ENCODE measurements at regions not wholly inside any gene's neighbourhood (a gene's known extent, or its start where the extent isn't known, plus 50 kb on each side); places are given as distances from the start of the nearest gene placed in this dataset.
"Not testable (repeated sequence)": the region's sequence is repeated elsewhere in the genome, so short reads cannot be mapped to it uniquely, and the experiment has no call there.

DNA sequence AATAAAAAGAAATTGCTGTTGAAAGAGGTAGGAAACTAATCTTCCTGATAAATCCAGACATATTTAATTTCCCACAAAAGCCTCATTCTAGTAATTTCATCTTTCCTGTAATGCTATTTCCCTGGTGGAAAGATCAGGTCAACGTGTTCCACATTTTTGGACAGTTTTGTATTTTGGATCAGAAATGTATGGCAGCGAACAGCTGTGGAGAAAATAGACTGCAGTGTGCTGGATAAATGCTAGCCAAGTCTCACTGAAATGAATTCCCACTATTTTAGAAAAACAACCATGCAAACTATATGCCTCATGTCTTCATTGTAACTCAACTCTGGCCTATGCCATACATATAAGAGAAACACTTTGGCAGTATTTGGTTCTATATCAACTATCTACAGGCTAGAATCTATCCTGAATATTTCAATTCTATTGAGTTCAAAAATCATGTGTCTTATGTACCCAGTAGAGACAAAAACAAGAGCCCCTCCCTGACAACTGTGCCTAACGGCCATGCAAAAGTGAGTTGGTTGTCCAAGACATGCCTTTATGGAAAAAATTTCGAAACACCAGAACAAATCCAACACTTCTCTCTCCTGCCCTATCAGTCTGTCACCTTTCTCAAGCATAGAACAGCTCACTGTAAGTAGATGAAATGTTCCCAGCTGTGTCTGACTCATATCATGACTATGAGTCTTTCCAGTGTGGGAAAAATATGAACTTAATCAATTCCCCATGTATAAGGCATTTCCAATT, 191.3 kb upstream of the NREP start:
- DNase-seq (ENCODE audit: insufficient read length, low spot score) = no peak
- FAIRE-seq = no peak

DNA sequence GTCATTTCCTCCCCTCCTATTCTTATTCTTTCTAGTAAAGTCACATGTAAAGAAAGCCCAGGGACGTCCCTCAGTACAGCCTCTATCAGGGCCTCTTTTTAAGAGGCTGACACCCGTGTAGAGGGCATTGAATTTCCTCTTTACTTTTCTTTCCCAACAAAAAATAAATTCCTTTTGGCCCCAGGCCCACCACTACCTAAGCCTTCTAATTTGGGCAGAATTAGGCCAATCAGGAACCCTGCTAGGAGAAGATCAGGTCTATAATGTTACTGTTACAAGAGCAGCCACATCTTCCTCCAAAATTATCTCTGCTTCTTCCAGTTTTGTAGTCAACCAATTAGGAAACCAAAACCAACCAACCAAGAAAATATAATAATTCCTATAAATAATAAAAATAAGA, 189.6 kb upstream of the NREP start:
- no peak for FAIRE-seq
- no peak for DNase-seq (ENCODE audit: insufficient read length, low spot score)

DNA sequence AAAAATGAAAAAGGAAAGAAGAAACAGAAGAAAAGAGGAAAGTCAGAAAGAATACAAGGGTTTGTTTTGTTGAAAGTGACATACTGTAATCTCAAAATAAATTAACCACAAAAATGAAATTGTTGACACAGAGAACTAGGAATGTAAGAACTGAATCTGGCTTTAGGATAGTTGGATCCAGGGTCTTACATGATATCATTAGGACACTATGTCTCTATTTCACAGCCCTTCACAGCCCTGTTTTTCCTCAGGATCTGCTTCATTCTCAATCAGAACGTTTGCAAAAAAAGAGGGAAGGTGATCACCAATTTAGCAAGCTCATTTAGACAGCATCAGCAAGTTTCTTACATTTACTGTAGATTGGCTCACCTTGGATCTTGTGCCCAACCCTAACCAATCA, 188.5 kb upstream of the NREP start:
- DNase-seq (ENCODE audit: insufficient read length, low spot score) (no peak), FAIRE-seq (no peak)

DNA sequence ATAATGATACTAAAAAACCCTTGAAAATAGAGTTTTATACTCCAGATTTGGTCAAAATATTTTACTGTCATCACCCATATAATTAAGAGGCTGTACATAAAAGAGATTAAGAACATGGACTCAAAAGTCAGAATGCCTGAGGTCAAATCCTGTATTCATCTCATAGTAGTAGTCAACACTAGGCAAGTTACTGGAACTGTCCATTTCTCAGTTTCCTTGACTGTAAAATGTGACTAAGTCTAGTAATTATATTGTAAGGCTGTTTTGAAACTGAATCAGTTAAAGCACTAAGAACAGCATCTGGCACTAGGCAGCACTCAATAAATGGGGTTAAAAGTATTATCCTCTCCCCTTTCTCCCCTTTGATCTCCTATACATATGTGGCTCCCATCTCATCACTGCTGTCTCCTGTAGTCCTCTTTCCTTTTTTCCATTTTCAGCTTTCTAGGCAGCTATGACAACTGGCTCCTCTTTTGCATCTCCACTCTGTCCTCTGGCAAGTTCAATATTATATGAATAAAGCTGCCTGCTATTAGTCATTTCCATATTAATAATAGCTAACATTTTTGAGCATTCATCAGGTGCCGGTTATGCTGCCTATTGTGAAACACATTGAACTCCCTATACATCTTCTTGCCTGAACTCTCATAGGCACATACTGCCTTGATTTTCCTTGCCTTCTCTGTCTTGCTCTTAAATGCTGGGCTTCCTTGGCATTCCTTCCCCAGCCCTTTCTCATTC, 185.8 kb upstream of the NREP start:
- no peak for DNase-seq (ENCODE audit: insufficient read length, low spot score)

DNA sequence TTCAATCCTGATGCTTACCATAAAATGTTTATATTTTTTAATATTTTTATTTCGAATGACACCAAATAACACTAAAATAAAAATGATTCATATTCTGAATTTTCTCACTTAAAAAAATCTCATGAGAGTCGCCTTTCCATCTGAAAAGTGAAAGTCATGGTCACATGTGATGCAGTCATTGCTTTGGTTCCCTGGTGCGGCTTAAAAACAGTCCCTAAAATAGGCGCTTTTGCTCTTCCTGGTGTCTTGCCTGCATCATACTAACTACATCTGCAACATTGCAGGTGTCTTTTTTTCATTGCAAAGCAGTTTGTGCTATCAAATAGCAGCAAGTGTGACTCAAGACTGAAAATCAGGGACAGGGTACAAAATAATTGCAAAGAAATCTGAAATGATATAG, 185.2 kb upstream of the NREP start:
- FAIRE-seq (no peak), DNase-seq (ENCODE audit: insufficient read length, low spot score) (no peak)

More for the DNA sequence above, 185.8 kb upstream of the NREP start:
- no peak for FAIRE-seq

DNA sequence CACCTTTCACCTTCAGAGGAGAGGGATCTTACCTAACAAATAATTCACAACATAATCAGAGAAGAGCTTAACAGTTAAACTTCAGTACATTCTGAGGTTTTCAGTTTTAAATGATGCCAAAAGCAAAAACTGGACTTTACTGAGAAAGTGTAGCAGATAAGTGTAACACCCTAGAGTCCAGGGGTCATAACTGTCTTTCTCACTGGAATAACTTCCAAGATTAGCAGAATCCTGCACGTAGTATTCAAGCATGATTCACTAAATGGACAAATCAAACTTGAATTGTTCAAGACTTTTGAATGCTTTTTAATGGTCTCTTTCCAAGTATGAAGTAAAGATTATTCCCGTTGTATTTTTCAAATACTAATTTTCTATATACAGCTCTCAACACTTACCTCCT, 180.1 kb upstream of the NREP start:
- FAIRE-seq (no peak), DNase-seq (ENCODE audit: insufficient read length, low spot score) (no peak)

DNA sequence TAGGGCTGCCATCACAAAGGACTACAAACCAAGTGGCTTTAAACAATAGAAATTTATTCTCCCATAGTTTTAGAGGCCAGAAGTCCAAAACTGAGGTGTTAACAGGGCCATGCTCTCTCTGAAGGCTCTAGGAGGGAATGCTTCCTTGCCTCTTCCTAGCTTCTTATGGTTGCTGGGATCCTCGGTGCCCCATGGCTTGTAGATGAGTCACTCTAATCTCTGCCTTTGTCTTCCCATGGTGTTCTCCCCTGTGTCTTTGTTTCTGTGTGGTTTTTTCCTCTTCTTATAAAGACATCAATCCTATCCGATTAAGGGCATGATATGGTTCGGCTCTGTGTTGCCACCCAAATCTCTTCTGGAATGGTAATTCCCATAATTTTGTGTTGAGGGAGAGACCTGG, 178.8 kb upstream of the NREP start:
- DNase-seq (ENCODE audit: insufficient read length, low spot score) = no peak
- FAIRE-seq = no peak

DNA sequence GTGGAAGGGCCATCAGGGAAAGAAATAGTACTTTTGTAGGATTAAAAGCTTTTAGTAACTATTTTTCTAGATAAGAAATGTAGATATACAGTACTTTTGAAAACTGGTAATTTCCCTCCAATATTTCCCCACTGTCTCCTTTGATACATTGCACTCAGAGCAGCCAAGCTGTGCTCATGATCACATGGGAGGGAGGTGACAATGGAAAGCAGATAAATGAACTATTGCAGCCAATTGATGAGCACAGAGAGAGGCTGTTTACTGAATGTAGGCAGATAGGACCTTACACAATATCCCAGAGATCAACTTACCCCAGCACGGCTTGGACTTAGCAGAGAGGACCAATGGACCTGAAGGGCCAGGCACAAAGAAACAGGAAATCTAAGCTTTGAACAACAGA, 178.0 kb upstream of the NREP start:
- no peak for DNase-seq (ENCODE audit: insufficient read length, low spot score)
- no peak for FAIRE-seq

DNA sequence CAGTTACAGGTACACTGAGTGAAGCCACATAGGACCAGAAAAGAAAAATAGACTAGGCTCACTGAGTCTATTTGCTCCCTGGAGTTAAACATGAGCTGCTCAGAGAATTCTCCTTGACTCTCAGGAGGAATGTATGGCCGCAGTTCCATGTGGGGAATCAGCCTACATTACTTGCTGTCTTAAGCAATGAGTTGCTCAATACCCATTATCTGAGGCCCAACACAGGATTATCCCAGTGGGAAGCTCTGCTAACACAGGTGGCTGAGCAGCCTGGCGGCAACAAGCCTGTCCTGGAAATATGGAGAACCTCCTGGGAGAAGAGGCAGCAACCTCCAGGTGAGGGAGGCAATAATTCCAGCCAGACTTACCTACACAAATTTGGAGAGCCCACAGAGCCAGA, 177.5 kb upstream of the NREP start:
- DNase-seq (ENCODE audit: insufficient read length, low spot score) (no peak), FAIRE-seq (no peak)

DNA sequence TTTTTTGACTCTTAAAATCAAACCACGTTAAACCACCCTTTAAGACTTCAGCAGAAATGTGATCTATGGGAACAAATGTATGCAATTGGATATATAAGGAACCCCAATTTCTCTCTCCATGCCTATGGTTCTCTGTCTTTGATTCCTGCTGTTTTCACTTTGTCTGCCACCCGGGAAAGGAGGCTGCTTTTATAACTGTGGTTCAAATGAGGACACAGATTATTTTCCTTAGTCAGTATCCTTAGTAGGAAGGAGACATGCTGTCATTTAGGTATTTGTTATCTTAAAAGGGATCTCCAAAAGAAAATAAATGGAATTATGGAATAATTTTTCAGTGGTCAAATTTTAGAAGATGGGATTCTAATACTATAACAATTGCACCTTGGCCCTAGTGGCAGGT, 176.1 kb upstream of the NREP start:
- no peak for FAIRE-seq
- DNase-seq (ENCODE audit: insufficient read length, low spot score) = no peak

DNA sequence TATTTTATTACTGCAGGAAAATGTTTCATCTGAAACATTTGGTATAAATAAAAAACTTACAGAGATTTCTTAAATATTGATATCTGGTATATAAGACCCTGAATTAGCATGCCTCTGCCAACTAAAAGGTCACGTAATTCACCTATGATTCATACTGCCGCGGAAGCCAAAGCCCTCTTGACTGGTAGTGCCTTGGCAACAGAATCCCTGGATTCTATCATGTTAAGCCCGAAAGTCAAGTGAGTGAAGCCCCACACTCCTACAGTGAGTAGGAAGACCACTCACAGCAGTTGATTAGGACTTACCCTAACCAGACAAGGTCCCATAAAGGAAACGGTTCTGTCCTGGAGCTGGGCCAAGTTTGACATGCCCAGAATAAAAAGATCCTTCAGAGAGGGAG, 175.6 kb upstream of the NREP start:
- DNase-seq (ENCODE audit: insufficient read length, low spot score) (no peak), FAIRE-seq (no peak)

DNA sequence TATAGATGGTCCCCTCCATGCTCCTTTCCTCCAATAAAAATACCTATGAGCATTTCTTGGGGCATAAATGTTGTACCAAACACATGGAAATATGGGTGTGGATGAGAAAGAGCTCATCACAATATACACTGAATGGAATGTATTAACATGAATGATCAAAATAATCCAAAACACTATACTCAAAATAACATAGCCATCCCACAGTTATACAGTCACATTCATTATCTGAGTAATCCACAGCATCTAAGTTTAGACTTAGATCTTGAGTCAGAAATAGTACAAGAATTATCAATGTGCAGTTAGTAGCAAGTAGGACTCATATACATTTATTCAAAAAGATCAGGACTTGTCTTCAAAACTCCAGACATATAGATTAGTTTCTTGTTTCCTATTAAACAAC, 175.2 kb upstream of the NREP start:
- FAIRE-seq (no peak), DNase-seq (ENCODE audit: insufficient read length, low spot score) (no peak)

DNA sequence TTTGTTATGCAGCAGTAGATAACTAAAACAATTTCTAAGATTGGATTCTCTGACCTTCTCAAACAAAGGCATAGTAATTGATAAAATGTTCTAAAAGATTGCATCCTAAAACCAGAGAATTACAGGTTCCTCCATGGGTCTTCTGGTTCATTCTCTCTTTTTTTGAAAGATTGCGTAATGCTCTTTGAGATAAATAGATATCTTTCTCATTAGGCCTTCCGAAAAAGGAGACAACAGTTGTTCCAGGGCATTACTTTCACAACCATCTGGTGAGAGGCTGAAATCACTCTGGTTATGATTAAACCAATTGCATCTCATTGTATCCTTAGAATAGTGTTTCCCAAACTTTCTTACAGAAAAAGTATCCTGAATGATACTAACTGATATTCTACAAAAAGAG, 174.7 kb upstream of the NREP start:
- FAIRE-seq = no peak
- DNase-seq (ENCODE audit: insufficient read length, low spot score) = no peak

DNA sequence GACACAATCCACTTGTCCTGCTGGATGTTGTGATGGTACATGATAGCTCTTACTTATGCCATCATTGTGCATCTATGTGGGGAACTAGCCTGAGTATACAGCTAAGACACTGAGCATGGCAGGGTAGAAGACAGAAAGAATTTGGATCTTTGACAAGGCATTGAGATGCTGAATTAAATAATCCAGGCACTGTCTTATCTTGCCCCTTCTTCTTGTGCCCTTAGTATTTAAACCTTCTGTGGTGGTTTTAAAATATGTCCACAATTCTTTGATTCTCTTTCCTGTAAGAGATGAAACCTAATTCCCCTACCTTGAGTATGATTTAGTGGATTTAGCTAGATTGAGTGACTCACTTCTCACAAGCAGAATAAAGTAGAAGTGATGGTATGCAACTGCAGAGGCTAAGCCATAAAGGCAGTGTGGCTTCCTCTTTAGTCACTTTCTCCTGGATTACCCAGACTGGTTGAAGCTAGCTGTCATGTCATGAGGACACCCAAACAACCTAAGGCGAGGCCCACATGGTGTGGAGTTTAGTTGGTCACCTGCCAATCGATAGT, 174.0 kb upstream of the NREP start:
- FAIRE-seq (no peak), DNase-seq (ENCODE audit: insufficient read length, low spot score) (no peak)

DNA sequence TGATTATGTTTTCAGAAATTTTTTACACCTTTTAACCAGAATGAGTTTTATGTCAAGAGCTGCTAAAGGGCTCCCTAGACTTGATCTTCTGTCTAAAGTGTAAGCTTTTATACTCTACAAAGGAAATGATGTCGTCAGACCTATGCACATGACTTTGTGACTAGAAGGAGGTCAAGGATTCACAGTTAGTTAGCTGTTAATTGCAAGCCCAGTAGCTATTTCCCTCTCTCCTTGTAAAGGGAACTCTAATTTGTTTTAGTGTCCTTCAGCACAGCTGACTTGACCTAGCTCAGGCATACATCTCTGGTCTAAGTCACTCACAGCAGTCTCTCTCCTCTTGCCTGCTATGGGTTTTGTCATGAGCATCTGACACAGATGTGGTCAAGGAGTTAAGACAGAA, 173.5 kb upstream of the NREP start:
- FAIRE-seq = no peak
- DNase-seq (ENCODE audit: insufficient read length, low spot score) = no peak

DNA sequence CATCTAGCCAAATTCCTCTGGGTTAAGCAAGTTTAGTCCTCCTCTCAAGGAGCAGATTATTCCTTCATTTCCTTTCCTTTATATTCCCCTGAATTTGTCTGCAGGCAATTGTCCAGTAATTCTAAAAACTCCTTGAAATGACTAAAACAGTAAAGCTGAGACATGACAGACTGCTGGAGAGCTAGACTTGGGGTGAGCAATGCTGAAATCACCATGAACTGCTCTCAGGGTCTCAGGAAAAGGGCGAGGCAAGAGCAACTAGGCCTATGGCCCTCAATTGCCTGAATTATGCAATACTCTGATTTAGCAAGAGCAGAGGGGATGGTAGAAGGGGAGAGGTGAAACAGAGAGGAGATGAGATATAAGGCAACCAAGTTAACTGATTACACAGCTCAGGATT, 172.9 kb upstream of the NREP start:
- DNase-seq (ENCODE audit: insufficient read length, low spot score) (no peak), FAIRE-seq (no peak)

DNA sequence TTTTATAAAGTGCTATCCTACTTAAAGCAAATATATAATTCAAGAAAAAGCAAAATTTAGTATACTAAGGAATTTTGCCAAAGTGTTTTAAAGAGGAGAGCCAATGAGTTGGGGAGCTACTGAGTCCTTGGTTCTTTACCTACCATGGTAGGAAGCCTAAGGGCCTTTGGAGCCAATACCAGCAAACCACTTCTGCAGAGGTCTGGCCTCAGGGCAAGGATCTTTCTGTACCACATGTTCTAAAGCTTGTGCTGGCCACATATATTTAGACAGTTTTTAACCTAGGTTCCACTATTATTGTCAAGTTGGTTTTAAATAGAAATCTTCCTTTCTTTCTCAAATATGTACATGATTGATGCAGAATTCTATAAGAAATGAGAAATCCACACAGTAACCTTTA, 172.3 kb upstream of the NREP start:
- FAIRE-seq = no peak
- no peak for DNase-seq (ENCODE audit: insufficient read length, low spot score)

DNA sequence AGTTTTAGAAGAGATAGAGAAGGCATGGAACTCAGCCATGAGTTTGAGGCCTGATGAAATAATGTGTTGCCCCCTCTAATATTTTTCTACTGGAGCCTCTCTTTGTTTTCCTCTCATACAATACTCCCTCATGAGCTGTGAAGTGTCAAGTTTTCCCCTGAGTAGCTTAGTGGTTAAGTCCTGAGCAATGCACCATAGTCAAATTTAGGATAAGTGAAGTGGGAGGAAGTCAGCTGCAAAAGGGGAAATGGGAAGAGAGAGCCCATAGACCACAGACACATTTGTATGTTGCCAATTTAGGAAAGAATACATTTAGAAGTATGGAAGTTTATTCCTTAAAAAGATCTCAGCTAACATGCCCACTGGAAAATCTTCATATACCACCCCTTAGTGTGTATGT, 171.5 kb upstream of the NREP start:
- FAIRE-seq = no peak
- DNase-seq (ENCODE audit: insufficient read length, low spot score) = no peak

DNA sequence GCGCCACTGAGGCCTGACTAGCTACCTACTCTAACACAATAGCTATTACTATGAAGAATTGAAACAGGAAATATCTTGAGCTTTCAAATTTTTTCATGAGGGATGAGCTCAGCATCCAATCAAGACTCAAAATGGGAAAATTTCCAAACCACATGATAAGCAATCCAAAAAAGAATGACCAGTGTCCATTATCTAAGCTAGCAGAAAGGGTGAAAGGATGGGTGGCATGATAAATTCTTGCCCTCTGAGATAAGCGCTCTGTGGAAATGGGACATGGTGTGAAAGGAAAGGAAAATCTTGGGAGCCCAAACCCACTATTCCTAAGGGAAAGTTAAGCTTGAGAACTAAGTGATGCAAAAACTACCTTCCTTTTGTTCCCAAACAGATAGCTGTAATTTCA, 170.2 kb upstream of the NREP start:
- DNase-seq (ENCODE audit: insufficient read length, low spot score) (no peak), FAIRE-seq (no peak)

DNA sequence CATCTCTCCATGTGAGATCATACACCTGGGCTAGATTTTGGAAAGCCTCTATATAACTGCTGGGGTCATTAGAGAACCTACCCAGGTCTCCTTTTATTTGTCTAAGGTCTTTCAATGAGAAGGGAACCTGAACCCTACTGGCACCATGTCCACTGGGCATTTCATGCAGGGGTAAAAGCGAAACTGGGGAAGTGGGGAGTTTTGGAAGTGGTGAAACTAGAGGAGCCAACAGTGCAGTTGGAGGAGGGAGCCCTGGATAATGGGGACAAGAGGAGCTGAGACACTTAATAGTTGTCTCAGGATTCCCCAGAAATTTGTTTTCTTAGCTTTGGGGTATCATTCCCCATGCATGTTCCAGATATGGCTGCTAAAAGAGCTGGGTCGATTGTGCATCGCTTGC, 169.0 kb upstream of the NREP start:
- DNase-seq (ENCODE audit: insufficient read length, low spot score) (no peak), FAIRE-seq (no peak)

DNA sequence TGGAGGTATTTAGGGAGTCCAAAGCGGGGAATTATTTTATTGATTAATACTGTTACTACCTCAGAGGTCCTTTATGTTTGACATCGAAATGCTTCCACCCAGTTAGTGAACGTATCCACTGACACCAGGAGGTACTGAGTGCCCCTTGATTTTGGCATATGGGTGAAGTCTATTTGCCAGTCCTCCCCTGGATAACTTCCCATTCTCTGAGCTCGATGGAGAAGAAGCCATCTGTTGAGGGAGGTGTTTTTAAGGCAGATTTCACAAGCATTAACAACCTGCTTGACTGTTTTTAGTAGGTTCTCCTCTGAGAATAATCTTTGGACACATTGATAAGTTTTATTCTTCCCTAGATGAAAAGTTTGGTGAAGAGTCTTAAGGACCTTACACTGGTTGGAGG, 165.3 kb upstream of the NREP start:
- FAIRE-seq (no peak), DNase-seq (ENCODE audit: insufficient read length, low spot score) (no peak)

DNA sequence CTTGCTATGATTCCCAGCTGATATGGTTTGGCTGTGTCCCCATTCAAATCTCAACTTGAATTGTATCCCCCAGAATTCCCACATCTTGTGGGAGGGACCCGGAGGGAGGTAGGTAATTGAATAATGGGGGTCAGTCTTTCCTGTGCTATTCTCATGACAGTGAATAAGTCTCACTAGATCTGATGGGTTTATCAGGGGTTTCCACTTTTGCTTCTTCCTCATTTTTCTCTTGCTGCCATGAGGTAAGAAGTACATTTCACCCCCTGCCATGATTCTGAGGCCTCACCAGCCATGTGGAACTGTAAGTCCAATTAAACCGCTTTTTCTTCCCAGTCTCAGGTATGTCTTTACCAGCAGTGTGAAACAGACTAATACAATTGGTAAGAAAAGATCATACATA, 164.7 kb upstream of the NREP start:
- DNase-seq (ENCODE audit: insufficient read length, low spot score); FAIRE-seq: not testable (repeated sequence)

Measured in GM19239 (cell line).